ENCODE measurements at regions not wholly inside any gene's neighbourhood (a gene's known extent, or its start where the extent isn't known, plus 50 kb on each side); places are given as distances from the start of the nearest gene placed in this dataset.

GRCh38 chr2:24439971-24440340, 51.1 kb upstream of the NCOA1 start:
- DNase-seq = no peak

GRCh38 chr2:24439280-24439970, 51.6 kb upstream of the NCOA1 start:
- DNase-seq = no peak

- DNase-seq = no peak
Observed at GRCh38 chr2:24438106-24438505, 52.9 kb upstream of the NCOA1 start.

GRCh38 chr2:24435391-24436316, 55.4 kb upstream of the NCOA1 start:
- peak; percentile 62 to 84 for DNase-seq

- DNase-seq = no peak
Observed at GRCh38 chr2:24434541-24434940, 56.5 kb upstream of the NCOA1 start.

- no peak for DNase-seq
Observed at GRCh38 chr2:24432735-24433134, 58.3 kb upstream of the NCOA1 start.

GRCh38 chr2:24432121-24432520, 58.9 kb upstream of the NCOA1 start:
- no peak for DNase-seq

- DNase-seq = no peak
Observed at GRCh38 chr2:24429197-24430074, 61.6 kb upstream of the NCOA1 start.

GRCh38 chr2:24424387-24424786, 64.1 kb upstream of the ITSN2 start:
- no peak for DNase-seq

- no peak for DNase-seq
Observed at GRCh38 chr2:24423095-24423494, 62.8 kb upstream of the ITSN2 start.

GRCh38 chr2:24421668-24422067, 61.3 kb upstream of the ITSN2 start:
- DNase-seq = peak in 1 of 2 experiments; percentile 55

- DNase-seq = no peak
Observed at GRCh38 chr2:24420373-24420772, 60.0 kb upstream of the ITSN2 start.

GRCh38 chr2:24418166-24418841, 58.0 kb upstream of the ITSN2 start:
- no peak for DNase-seq

GRCh38 chr2:24412812-24413211, 52.5 kb upstream of the ITSN2 start:
- no peak for DNase-seq

- no peak for DNase-seq
Observed at GRCh38 chr2:24411488-24412151, 51.3 kb upstream of the ITSN2 start.

GRCh38 chr2:24410976-24411375, 50.6 kb upstream of the ITSN2 start:
- DNase-seq = no peak

GRCh38 chr2:24409700-24410556, 49.6 kb upstream of the ITSN2 start:
- peak; percentile 47 to 84 for DNase-seq
